ENCODE measurements at regions not wholly inside any gene's neighbourhood (a gene's known extent, or its start where the extent isn't known, plus 50 kb on each side); places are given as distances from the start of the nearest gene placed in this dataset.

GRCh38 chr9:105054491-105054890 lies 126.5 kb upstream of the ABCA1 start:
- TF ChIP-seq GATA2 (IDR thresholded peaks at IDR 0.05; ENCODE audit: insufficient read depth, insufficient read length, low read depth, low read length) = no peak
- no peak for TF ChIP-seq CTCF (IDR thresholded peaks at IDR 0.05; ENCODE audit: extremely low read depth in 1 of 2, insufficient read depth in 1 of 2, low read depth in 1 of 2, low read length in 2 of 2)
- no peak for TF ChIP-seq POLR2AphosphoS5 (IDR thresholded peaks at IDR 0.05; ENCODE audit: insufficient read depth, low read depth, low read length)
- no peak for TF ChIP-seq EZH2 (IDR thresholded peaks at IDR 0.05; ENCODE audit: borderline replicate concordance, low read depth, low read length, severe bottlenecking)
- TF ChIP-seq MYC (IDR thresholded peaks at IDR 0.05; ENCODE audit: low read depth, low read length) = no peak
- TF ChIP-seq FOS (IDR thresholded peaks at IDR 0.05; ENCODE audit: borderline replicate concordance, insufficient read depth, low read length) = no peak
- no peak for TF ChIP-seq POLR2A (IDR thresholded peaks at IDR 0.05; ENCODE audit: low read depth, low read length)
- TF ChIP-seq JUN (IDR thresholded peaks at IDR 0.05; ENCODE audit: borderline replicate concordance, insufficient read depth, insufficient read length, low read depth) = no peak
- TF ChIP-seq MAX (IDR thresholded peaks at IDR 0.05; ENCODE audit: insufficient read depth, insufficient read length) = no peak
- Histone ChIP-seq H3K9ac (replicated peaks; ENCODE audit: extremely low read depth, insufficient read depth, low read length) (no peak overlapping the region), H3K9me3 (replicated peaks; ENCODE audit: control insufficient read depth, insufficient read depth, low read length) (no peaks in the 10 kb centered on the region), H3K79me2 (ENCODE audit: control insufficient read depth, insufficient read depth, low read length) (no peaks in the 10 kb centered on the region), H2AFZ (ENCODE audit: low read depth, low read length) (no peak overlapping the region), H3K36me3 (ENCODE audit: control insufficient read depth in 2 of 2, extremely low read depth in 1 of 2, insufficient read depth in 2 of 2, low read length in 2 of 2) (no peaks in the 10 kb centered on the region), H3K4me1 (ENCODE audit: control insufficient read depth, extremely low read depth, insufficient read depth, low read length) (no peaks in the 10 kb centered on the region), H3K9me1 (replicated peaks; ENCODE audit: control insufficient read depth, extremely low read depth, insufficient read depth, low read length) (no peaks in the 10 kb centered on the region), H3K4me2 (ENCODE audit: insufficient read depth, low read length) (no peak overlapping the region), H3K4me3 (replicated peaks in 1 of 3; ENCODE audit: insufficient read depth in 1 of 3, low read depth in 1 of 3, low read length in 3 of 3) (no peak overlapping the region), H3K27ac (ENCODE audit: insufficient read depth, low read depth, low read length) (no peak overlapping the region), H3K27me3 (ENCODE audit: control insufficient read depth in 2 of 2, insufficient read depth in 2 of 2, low read length in 2 of 2) (no peaks in the 10 kb centered on the region), H4K20me1 (replicated peaks; ENCODE audit: control insufficient read depth, extremely low read depth, insufficient read depth, low read length) (no peaks in the 10 kb centered on the region)
- POLR2A ChIA-PET = no interaction called here
- CTCF ChIA-PET = no interaction called here
- dilution Hi-C loops (cut with MboI; ENCODE audit: extremely low pct_ligation_motif_present, low sequenced_read_pairs) (no loop called here), intact Hi-C loops (cut with micrococcal nuclease) (no loop called here)
- no TSS peak for BruUV-seq (replicated peaks)
- DNase-seq (ENCODE audit: low read depth, low spot score) (no peak), FAIRE-seq (peak; percentile 37)

Data from endothelial cell of umbilical vein (primary cell).